Activated naive CD8-positive, alpha-beta T cell (primary cell): ENCODE measurements at regions not wholly inside any gene's neighbourhood (a gene's known extent, or its start where the extent isn't known, plus 50 kb on each side); places are given as distances from the start of the nearest gene placed in this dataset.
"Not testable (repeated sequence)": the region's sequence is repeated elsewhere in the genome, so short reads cannot be mapped to it uniquely, and the experiment has no call there.

Source experiments
- H3K27ac Mint-ChIP-seq: one replicate; pipeline ENCODE4 v1.8.0; 2021; ENCODE audit warnings: mixed read lengths
- H3K27me3 Mint-ChIP-seq: one replicate; pipeline ENCODE4 v1.8.0; 2021; ENCODE audit warnings: mixed read lengths
- H3K36me3 Mint-ChIP-seq: one replicate; pipeline ENCODE4 v1.8.0; 2021; ENCODE audit warnings: mixed read lengths
- H3K4me1 Mint-ChIP-seq: one replicate; pipeline ENCODE4 v1.8.0; 2021; ENCODE audit warnings: low read depth, mixed read lengths
- H3K4me3 Mint-ChIP-seq: one replicate; pipeline ENCODE4 v1.8.0; 2021; ENCODE audit warnings: mild to moderate bottlenecking, mixed read lengths
- H3K9me3 Mint-ChIP-seq: one replicate; pipeline ENCODE4 v1.8.0; 2021; ENCODE audit warnings: low read depth, mixed read lengths

- peaks cover 12% of the 10 kb centered on the region for H3K9me3 Mint-ChIP-seq
- H3K4me3 Mint-ChIP-seq: no peak overlapping the region
- H3K36me3 Mint-ChIP-seq: peaks cover 7% of the 10 kb centered on the region
- no peak overlapping the region for H3K27ac Mint-ChIP-seq
- no peaks in the 10 kb centered on the region for H3K27me3 Mint-ChIP-seq
- H3K4me1 Mint-ChIP-seq: no peaks in the 10 kb centered on the region
Measured at GRCh38 chr20:24418731-24419130, 50.7 kb upstream of the SYNDIG1 start.

DNA sequence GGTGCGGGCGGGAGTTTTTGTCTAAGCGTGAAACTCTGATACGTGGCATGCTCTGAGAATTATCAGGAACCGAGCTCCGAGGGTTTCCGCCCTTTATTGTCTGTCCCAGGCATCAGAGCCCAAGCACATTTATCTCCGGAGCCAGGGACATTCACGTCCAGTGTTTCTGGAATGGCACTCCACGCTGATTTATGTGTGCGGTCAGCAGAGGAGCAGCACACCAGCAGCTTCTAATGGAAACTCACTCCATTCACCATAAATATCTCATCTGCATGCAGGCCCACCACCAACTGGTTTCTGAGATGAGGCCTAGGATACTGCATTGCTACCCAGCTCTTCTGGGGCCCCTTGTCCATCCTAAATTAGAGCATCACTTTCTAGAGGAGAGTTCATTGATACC is 51.9 kb upstream of the SYNDIG1 start:
- peaks cover 12% of the 10 kb centered on the region for H3K9me3 Mint-ChIP-seq
- peaks cover 7% of the 10 kb centered on the region for H3K36me3 Mint-ChIP-seq
- H3K27me3 Mint-ChIP-seq: no peaks in the 10 kb centered on the region
- H3K27ac Mint-ChIP-seq: no peak overlapping the region
- no peaks in the 10 kb centered on the region for H3K4me1 Mint-ChIP-seq
- H3K4me3 Mint-ChIP-seq: no peak overlapping the region

DNA sequence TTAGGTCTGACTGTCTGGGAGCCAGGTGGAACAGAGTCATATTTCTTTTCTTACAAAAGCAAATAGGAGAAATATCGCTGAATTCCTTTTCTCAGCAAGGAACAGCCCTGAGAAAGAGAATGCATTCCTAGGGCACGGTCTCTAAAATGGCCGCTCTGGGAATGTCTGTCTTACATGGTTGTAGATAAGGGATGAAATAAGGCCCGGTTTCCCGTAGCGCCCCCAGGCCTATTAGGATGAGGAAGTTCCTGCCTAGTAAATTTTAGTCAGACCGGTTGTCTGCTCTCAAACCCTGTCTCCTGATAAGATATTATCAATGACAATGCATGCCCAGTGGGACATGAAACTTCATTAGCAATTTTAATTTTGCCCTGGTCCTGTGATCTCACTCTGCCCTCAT is 54.0 kb upstream of the SYNDIG1 start:
- H3K36me3 Mint-ChIP-seq, H3K4me1 Mint-ChIP-seq, H3K27ac Mint-ChIP-seq, H3K4me3 Mint-ChIP-seq, H3K27me3 Mint-ChIP-seq: not testable (repeated sequence)
- peaks cover 12% of the 10 kb centered on the region for H3K9me3 Mint-ChIP-seq

DNA sequence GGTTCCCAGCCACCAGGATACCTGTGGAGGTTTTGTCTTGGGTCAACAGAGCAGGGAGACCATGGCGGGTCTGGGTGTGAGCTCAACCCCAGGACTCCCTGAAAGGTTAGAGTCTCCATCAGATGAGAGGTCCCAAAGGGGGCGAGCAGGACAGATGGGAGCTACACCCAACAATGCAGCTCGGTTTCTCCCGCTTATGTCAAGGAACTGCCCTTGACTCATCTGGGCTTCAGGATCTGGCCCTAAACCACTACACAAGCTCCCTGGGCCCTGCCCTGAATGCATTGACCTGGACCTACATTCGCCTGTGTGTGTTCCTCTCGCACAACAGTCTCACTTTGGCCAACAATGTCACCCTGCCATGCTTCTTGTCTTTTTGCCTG is 57.6 kb upstream of the SYNDIG1 start:
- H3K4me3 Mint-ChIP-seq: no peak overlapping the region
- peaks cover 10% of the 10 kb centered on the region for H3K4me1 Mint-ChIP-seq
- peaks cover 10% of the 10 kb centered on the region for H3K9me3 Mint-ChIP-seq
- peaks cover 3% of the 10 kb centered on the region for H3K36me3 Mint-ChIP-seq
- H3K27me3 Mint-ChIP-seq: no peaks in the 10 kb centered on the region
- H3K27ac Mint-ChIP-seq: no peak overlapping the region

GRCh38 chr20:24411003-24411833 is 58.2 kb upstream of the SYNDIG1 start:
- Mint-ChIP-seq H3K9me3 (peaks cover 8% of the 10 kb centered on the region), H3K4me3 (no peak overlapping the region), H3K27me3 (no peaks in the 10 kb centered on the region), H3K27ac (no peak overlapping the region), H3K4me1 (peaks cover 16% of the 10 kb centered on the region), H3K36me3 (peaks cover 2% of the 10 kb centered on the region)

DNA sequence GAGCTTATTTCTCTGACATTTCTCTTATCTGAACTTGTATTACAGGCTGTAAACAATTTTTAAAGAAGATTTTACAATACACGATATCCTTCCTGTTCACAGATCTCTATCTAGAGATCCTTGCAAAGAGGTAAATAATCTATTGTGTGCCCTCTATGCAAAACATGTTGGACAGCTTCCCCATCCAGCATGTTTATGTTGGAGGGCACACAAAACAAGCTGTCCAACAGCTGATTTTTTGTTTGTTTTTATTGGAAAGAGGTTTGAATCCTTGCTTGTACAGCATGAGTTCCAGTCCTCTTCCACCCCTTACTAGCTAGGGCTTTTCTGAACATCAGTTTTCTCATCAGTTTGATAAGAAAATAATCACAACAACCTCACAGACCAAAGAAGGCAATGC is 62.3 kb upstream of the SYNDIG1 start:
- H3K4me1 Mint-ChIP-seq: peaks cover 23% of the 10 kb centered on the region
- no peaks in the 10 kb centered on the region for H3K27me3 Mint-ChIP-seq
- no peaks in the 10 kb centered on the region for H3K9me3 Mint-ChIP-seq
- no peak overlapping the region for H3K27ac Mint-ChIP-seq
- no peak overlapping the region for H3K4me3 Mint-ChIP-seq
- H3K36me3 Mint-ChIP-seq: peaks cover 2% of the 10 kb centered on the region

GRCh38 chr20:24406750-24407149 is 62.7 kb upstream of the SYNDIG1 start:
- H3K4me1 Mint-ChIP-seq: peaks cover 23% of the 10 kb centered on the region
- H3K27me3 Mint-ChIP-seq: no peaks in the 10 kb centered on the region
- peak overlapping the region; percentile 74 for H3K27ac Mint-ChIP-seq
- no peaks in the 10 kb centered on the region for H3K9me3 Mint-ChIP-seq
- H3K4me3 Mint-ChIP-seq: peak overlapping the region; percentile 10
- H3K36me3 Mint-ChIP-seq: peaks cover 2% of the 10 kb centered on the region

DNA sequence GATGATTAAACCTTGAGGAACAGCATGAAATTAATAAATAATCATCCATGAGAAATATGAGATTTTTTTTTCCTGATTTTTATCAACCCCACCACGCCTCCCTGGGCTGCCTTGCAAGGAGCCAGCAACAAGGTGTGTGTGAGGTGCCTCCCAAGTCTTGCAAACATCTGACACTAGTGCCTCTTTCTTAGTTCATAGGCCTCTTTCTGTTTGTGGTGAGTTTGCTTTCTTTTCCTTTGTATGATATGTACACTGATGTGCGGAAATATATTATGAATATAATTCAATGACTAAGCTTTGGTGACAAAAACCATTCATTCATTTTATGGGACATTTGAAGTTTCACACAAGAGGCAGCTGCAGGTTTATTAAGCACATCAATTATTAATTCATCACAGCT is 63.2 kb upstream of the SYNDIG1 start:
- peaks cover 23% of the 10 kb centered on the region for H3K4me1 Mint-ChIP-seq
- H3K4me3 Mint-ChIP-seq: no peak overlapping the region
- peak overlapping the region; percentile 74 for H3K27ac Mint-ChIP-seq
- no peaks in the 10 kb centered on the region for H3K27me3 Mint-ChIP-seq
- no peaks in the 10 kb centered on the region for H3K9me3 Mint-ChIP-seq
- peaks cover 2% of the 10 kb centered on the region for H3K36me3 Mint-ChIP-seq

DNA sequence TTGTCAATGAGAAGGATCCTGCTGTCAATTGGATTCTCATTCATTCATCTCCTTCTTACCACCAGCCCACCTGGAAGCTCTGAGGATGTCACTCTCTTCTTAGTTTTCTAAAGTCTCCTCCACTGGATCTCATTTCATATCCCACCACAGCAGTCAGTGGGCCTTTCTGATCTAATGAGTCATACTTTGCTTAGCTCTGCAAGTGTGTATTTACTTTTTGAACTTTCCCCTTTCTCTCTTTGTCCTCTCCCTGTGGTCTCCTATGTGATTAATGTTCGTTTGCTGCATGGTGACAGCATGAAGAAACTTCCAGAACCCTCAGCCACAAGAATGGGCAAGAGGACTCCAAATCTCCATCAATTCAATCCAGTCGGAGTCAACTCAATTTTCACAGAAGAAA is 63.6 kb upstream of the SYNDIG1 start:
- Mint-ChIP-seq H3K4me3 (no peak overlapping the region), H3K9me3 (peaks cover 4% of the 10 kb centered on the region), H3K27ac (peak overlapping the region; percentile 74), H3K4me1 (peaks cover 23% of the 10 kb centered on the region), H3K36me3 (peaks cover 3% of the 10 kb centered on the region), H3K27me3 (no peaks in the 10 kb centered on the region)

DNA sequence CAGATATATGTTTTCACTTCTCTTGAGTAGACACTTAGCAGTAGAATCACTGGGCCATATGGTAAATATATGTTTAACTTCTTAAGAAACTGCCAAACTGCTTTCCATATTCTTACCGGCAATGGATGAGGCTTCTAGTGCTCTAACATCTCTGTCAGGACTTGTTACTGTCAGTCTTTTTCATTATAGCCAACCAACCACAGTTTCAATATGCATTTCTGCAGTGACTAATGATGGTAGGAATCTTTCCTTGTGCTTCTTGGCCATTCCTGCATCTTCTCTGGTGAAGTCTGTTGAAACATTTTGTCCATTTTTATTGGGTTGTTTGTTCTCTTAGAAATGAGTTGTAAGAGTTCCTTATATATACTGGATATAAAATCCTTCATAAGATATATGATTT is 66.0 kb upstream of the SYNDIG1 start:
- H3K9me3 Mint-ChIP-seq: peaks cover 9% of the 10 kb centered on the region
- no peak overlapping the region for H3K4me3 Mint-ChIP-seq
- peaks cover 8% of the 10 kb centered on the region for H3K36me3 Mint-ChIP-seq
- H3K27me3 Mint-ChIP-seq: no peaks in the 10 kb centered on the region
- H3K4me1 Mint-ChIP-seq: peaks cover 23% of the 10 kb centered on the region
- H3K27ac Mint-ChIP-seq: no peak overlapping the region

GRCh38 chr20:24402188-24402587 is 67.2 kb upstream of the SYNDIG1 start:
- Mint-ChIP-seq H3K27ac (no peak overlapping the region), H3K4me1 (peaks cover 17% of the 10 kb centered on the region), H3K27me3 (no peaks in the 10 kb centered on the region), H3K4me3 (no peak overlapping the region), H3K36me3 (peaks cover 8% of the 10 kb centered on the region), H3K9me3 (peaks cover 11% of the 10 kb centered on the region)

DNA sequence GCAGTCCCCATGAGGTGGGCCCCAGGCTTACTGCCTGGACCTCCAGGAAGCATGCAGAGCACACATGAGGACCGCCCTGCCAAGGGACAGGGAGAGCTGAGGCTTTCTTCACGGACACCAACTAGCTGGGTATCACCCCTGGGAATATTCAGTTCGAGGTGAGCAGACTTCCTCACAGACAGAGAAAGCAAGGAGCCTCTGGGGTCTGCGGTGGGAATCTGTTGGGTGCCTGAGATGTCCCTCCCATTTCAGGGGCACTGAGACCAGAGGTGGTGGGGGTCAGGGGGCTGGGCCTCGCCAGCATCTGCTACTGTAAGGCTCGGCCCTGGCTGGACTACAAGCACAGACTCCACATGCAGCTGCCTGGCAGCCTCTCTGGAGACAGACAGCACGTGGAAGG is 74.3 kb upstream of the SYNDIG1 start:
- Mint-ChIP-seq H3K4me1 (peaks cover 9% of the 10 kb centered on the region), H3K36me3 (peaks cover 3% of the 10 kb centered on the region), H3K27ac (no peak overlapping the region), H3K4me3 (no peak overlapping the region), H3K27me3 (no peaks in the 10 kb centered on the region), H3K9me3 (peaks cover 5% of the 10 kb centered on the region)

DNA sequence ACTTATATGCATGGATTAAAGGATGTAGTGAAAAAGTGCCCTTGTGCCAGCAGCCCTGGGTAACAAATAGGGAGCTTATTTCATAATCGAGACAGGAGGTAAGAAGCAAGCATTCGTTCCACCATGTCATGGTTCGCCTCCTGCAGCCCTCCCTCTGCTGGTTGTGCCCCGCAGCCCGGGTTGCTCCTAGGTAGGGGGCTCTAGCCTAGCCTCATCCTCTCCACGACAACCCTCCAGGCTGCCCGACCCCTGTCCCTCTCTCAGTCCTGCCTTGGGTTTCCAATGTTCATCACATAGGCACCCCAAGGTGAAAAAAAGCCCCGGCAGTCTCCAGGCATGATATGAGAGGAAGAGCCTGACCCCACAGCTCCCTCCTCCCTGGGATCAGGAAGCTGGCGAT is 75.5 kb upstream of the SYNDIG1 start:
- Mint-ChIP-seq H3K4me3 (no peak overlapping the region), H3K4me1 (peaks cover 22% of the 10 kb centered on the region), H3K36me3 (no peaks in the 10 kb centered on the region), H3K9me3 (peaks cover 5% of the 10 kb centered on the region), H3K27me3 (no peaks in the 10 kb centered on the region), H3K27ac (no peak overlapping the region)

GRCh38 chr20:24392612-24393011 is 76.8 kb upstream of the SYNDIG1 start:
- Mint-ChIP-seq H3K27ac (no peak overlapping the region), H3K36me3 (no peaks in the 10 kb centered on the region), H3K27me3 (no peaks in the 10 kb centered on the region), H3K9me3 (peaks cover 5% of the 10 kb centered on the region), H3K4me1 (peaks cover 32% of the 10 kb centered on the region), H3K4me3 (no peak overlapping the region)

GRCh38 chr20:24389686-24390085 is 79.7 kb upstream of the SYNDIG1 start:
- no peaks in the 10 kb centered on the region for H3K9me3 Mint-ChIP-seq
- H3K27me3 Mint-ChIP-seq: no peaks in the 10 kb centered on the region
- peak overlapping the region; percentile 66 for H3K27ac Mint-ChIP-seq
- H3K4me3 Mint-ChIP-seq: peak overlapping the region; percentile 70
- peaks cover 40% of the 10 kb centered on the region for H3K4me1 Mint-ChIP-seq
- H3K36me3 Mint-ChIP-seq: no peaks in the 10 kb centered on the region

DNA sequence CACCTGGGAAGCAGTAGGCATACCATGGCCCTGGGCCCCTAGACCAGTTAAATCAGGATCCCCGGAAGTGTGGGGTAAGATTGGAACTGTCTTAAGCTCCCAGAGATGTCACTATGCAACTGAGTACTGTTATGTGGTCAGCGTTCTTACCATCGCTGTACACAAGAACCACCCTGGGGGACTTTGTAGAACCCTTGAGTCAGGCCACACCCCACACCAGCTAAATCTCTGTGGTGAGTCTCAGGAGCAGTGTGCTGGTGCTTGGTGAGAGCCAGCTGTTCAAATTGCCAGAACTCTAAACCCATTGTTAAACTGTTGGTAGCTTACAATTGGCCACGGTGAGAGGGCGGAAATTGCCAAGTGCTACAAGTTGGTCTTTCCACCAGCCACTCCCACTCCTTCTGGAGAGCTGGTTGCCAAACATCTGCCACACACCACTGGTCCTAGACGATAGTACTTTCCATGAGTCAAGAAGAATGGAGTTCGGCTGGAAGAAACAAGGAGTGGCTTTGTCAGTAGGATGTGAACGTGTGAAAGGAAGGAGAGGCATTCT is 80.5 kb upstream of the SYNDIG1 start:
- Mint-ChIP-seq H3K27me3 (peaks cover 1% of the 10 kb centered on the region), H3K36me3 (no peaks in the 10 kb centered on the region), H3K27ac (peak overlapping the region; percentile 75), H3K4me3 (peak overlapping the region; percentile 79), H3K9me3 (no peaks in the 10 kb centered on the region), H3K4me1 (peaks cover 38% of the 10 kb centered on the region)
